Activated T-cell treated with anti-CD3 and anti-CD28 coated beads, Interleukin-2, amount 50 U/mL, for 4 hours (primary cell): ENCODE measurements at regions not wholly inside any gene's neighbourhood (a gene's known extent, or its start where the extent isn't known, plus 50 kb on each side); places are given as distances from the start of the nearest gene placed in this dataset.
A peak's percentile ranks its signal among the peaks of the same experiment; 100 is the strongest.

Experiments
- ATAC-seq, 2 donors: fragments of 200-7000 bp; cut with Tn5 transposase; one replicate each; pipeline ENCODE4 v1.10.0; 2021
- DNase-seq: peaks from one replicate; pipeline ENCODE4 v3.0.0-alpha.2; 2020
- H3K27me3 Mint-ChIP-seq: one replicate; pipeline ENCODE4 v1.8.0; 2021; ENCODE audit warnings: low read depth, mixed read lengths
- H3K36me3 Mint-ChIP-seq: one replicate; pipeline ENCODE4 v1.8.0; 2022; ENCODE audit warnings: mixed read lengths; ENCODE audit not compliant: insufficient read depth
- H3K4me1 Mint-ChIP-seq: one replicate; pipeline ENCODE4 v1.8.0; 2021; ENCODE audit warnings: low read depth, mixed read lengths
- H3K4me3 Mint-ChIP-seq: one replicate; pipeline ENCODE4 v1.8.0; 2021; ENCODE audit warnings: mild to moderate bottlenecking, moderate library complexity, mixed read lengths
- H3K9me3 Mint-ChIP-seq: one replicate; pipeline ENCODE4 v1.8.0; 2021; ENCODE audit warnings: mixed read lengths

DNA sequence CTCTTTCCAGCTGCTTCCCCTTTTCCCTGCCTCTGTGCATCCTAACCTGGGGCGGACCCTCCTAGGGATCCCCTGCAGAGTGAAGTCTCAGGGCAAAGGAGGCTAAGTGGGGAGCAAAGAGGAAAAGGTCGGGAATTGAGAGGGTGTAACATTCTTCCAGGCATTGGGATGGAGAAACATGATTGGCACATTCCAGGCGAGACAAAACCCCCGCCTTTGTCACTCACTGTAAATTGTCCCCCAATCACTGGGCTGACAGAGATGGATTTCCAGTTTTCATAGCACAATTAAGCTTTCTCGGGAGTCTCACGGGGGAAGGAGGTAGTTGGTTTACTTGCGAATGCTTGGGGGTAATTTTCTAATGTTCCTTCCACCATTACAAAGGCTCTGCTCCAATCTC, 74.9 kb downstream of the MIAT start:
- ATAC-seq (no peak), DNase-seq (no peak)
- no peak overlapping the region for H3K4me3 Mint-ChIP-seq
- H3K36me3 Mint-ChIP-seq, result peaks cover 50% of the 10 kb centered on the region
- no peaks in the 10 kb centered on the region for H3K27me3 Mint-ChIP-seq
- H3K4me1 Mint-ChIP-seq, result no peaks in the 10 kb centered on the region
- no peaks in the 10 kb centered on the region for H3K9me3 Mint-ChIP-seq

DNA sequence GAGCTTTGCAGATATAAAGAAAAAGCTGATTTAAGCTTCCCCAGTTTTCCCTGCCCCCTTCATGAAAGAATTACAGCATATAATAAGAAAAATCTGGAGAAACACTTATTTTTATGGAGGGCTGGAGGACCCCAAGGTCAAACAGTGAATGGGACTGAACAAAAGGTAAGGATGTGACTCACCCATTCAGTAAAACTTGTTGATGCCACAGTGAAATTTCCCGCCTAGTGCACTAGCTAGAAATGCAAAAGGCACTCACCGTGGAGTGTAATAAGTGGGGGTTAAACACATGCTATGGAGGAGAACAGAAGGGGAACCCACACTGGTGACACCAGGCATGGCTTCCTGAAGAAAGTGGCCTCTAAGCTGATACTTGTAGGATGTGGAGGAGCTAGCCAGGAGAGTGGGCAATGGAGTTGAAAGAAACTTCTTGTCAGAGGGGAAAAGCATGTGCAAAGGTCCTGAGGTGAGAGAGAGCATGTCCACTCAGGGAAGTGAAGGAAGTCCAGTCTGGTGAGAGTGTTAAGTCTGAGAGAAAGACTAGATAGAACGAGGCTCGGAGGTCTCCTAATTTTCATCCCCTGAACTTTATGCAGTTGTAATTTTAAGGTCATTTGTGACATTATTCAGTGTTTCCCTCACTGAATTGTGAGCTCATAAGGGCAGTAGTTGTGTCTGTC, 77.1 kb downstream of the MIAT start:
- H3K4me3 Mint-ChIP-seq, result no peak overlapping the region
- no peaks in the 10 kb centered on the region for H3K9me3 Mint-ChIP-seq
- ATAC-seq (no peak), DNase-seq (no peak)
- H3K27me3 Mint-ChIP-seq, result no peaks in the 10 kb centered on the region
- peaks cover 41% of the 10 kb centered on the region for H3K36me3 Mint-ChIP-seq
- no peaks in the 10 kb centered on the region for H3K4me1 Mint-ChIP-seq

DNA sequence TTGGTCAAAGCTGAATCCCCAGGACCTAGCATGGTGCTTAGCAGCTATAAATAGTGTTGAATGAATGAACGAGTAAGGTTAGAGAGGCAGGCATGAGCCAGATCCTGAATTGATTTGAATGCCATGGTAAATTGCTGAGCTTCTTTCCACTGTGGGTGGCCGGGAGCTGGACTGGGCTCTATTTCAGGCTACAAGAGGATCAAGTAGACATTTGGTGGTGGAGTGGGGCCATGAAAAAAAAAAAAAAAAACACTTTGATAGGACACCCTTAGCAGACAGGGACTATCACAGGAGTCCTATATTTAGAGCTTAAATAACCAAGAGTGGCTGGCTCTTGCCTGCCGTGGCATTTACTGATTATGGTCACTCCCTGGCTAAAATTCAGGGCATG, 77.6 kb downstream of the MIAT start:
- Mint-ChIP-seq H3K4me1 (no peaks in the 10 kb centered on the region), H3K27me3 (no peaks in the 10 kb centered on the region), H3K36me3 (peaks cover 39% of the 10 kb centered on the region), H3K4me3 (no peak overlapping the region), H3K9me3 (no peaks in the 10 kb centered on the region)
- DNase-seq (no peak), ATAC-seq (no peak)

DNA sequence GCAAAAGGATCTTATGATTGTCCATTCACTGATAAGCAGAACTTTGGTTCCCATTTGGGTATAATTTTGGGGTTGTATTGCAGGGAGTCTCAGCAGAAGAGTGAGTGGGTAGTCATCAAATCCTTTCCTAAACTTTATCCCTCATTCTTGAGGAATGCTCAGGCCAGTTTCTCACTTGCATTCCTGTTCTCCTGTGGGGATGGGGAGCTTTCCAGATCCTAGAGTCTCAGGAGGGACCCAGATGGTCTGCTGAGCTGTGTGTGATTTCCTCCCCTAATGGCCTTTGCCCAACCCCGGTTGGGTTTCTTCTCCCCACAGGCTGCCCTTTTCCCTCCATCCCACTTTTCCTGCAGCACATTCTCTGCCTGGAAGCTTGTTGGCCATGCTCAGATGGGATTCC, 79.9 kb downstream of the MIAT start:
- Mint-ChIP-seq H3K4me1 (no peaks in the 10 kb centered on the region), H3K36me3 (peaks cover 43% of the 10 kb centered on the region), H3K27me3 (no peaks in the 10 kb centered on the region), H3K4me3 (no peak overlapping the region), H3K9me3 (no peaks in the 10 kb centered on the region)
- ATAC-seq (no peak), DNase-seq (no peak)

DNA sequence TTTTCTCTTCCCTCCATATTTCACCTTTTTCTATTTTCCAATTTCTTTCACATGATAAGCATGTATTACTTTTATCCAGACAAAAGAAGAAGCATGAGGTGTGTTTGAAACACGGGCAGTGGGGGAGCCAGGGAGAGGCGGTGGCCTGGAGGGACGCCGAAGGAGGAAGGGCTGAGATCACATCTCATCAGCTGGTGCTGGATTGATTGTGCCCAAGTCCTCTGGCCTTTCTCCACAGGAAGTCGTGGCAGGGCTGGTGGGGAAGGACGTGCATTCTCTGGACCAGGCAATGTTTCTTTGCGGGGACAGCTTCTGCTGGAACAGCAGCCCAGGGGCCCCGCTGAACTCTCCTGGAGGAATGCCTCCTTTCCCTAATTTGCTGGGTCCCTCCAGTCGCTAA, 82.9 kb downstream of the MIAT start:
- Mint-ChIP-seq H3K4me1 (no peaks in the 10 kb centered on the region), H3K27me3 (no peaks in the 10 kb centered on the region), H3K4me3 (no peak overlapping the region), H3K9me3 (no peaks in the 10 kb centered on the region), H3K36me3 (peaks cover 30% of the 10 kb centered on the region)
- ATAC-seq (no peak), DNase-seq (no peak)

DNA sequence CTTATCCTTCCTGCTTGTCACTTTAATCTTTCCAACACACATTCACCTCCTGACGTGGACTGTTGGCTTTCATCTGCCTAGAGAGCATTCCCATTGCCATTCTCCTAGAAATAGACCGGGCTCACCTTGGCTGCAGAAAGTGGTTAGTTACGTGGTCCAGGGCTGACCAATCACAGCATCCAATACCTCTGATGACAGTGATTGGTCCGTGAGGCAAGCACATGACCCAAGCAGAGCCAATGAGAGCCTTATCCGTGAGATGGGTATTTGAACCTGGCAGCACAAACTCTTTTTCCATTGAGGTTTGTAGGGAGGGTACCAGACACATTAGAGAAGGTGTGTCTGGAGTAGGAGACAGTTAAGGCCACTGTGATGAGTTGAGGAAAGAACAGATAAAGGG, 85.8 kb downstream of the MIAT start:
- H3K9me3 Mint-ChIP-seq, result no peaks in the 10 kb centered on the region
- peaks cover 29% of the 10 kb centered on the region for H3K36me3 Mint-ChIP-seq

DNA sequence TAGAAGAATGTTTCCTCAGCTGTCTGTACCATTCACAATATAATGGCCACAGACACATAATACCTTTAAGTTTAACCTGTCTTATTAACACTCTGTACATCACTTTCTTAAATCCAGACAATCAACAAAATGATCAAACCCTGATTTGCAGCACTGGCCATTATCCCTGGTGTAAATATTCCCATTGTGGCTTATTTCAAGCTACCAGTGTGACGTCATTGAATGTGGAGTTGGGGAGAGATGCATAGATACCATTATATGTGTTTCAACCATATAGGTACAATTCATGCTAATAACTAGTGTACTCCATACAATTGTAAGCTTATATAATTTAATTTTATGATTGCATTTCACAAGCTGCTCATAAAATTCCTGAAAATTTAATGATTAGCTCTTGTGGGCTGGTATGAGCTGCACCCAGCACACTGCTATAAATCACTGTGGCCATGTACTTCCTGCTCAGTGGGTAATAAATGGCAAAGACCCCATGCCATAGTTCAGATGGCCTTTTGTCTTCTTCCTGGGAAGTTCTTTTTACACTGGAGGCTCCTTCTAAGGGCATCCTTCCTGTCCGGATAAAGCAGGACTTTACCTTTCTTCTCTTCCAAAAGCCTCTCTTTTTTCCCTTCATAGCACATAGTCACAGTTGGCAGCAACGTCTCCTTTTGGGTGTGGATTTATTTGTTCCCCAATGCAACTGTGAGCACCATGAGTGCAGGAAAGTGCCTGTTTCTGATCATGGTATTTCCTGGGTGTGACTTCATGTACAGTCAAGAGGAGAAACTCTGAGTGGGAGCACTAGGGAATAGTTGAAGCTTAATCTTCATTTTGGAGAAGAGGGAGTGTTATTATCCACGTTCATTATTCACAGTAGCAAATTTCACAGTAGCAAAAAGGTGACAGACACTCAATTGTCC, 87.8 kb downstream of the MIAT start:
- DNase-seq, result no peak
- ATAC-seq, result no peak
- no peaks in the 10 kb centered on the region for H3K4me1 Mint-ChIP-seq
- no peak overlapping the region for H3K4me3 Mint-ChIP-seq
- H3K36me3 Mint-ChIP-seq, result peaks cover 26% of the 10 kb centered on the region
- H3K27me3 Mint-ChIP-seq, result no peaks in the 10 kb centered on the region
- no peaks in the 10 kb centered on the region for H3K9me3 Mint-ChIP-seq

More for the DNA sequence above, 85.8 kb downstream of the MIAT start:
- DNase-seq (no peak), ATAC-seq (no peak)
- H3K4me3 Mint-ChIP-seq, result no peak overlapping the region
- H3K4me1 Mint-ChIP-seq, result no peaks in the 10 kb centered on the region
- H3K27me3 Mint-ChIP-seq, result no peaks in the 10 kb centered on the region

DNA sequence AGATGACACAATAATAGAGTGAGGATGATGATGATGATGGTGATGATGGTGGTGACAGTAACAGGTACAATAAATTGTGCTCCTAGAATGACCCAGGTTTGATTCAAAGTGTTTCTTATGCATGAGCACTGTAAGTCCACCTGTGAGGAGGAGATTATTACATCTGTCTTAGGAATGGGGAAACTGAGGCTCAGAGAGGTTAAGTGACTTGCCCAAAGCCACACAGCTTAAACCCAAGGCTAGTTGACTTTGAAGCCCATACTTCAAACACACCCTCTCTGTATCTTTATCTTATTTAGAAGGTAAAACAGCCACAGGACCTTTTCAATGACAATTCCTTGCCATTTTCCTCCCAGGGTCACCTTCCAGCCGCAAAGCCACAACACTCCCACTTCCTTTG, 88.9 kb downstream of the MIAT start:
- H3K4me1 Mint-ChIP-seq, result no peaks in the 10 kb centered on the region
- no peak overlapping the region for H3K4me3 Mint-ChIP-seq
- H3K27me3 Mint-ChIP-seq, result no peaks in the 10 kb centered on the region
- DNase-seq (no peak), ATAC-seq (no peak)
- no peaks in the 10 kb centered on the region for H3K9me3 Mint-ChIP-seq
- peaks cover 27% of the 10 kb centered on the region for H3K36me3 Mint-ChIP-seq

DNA sequence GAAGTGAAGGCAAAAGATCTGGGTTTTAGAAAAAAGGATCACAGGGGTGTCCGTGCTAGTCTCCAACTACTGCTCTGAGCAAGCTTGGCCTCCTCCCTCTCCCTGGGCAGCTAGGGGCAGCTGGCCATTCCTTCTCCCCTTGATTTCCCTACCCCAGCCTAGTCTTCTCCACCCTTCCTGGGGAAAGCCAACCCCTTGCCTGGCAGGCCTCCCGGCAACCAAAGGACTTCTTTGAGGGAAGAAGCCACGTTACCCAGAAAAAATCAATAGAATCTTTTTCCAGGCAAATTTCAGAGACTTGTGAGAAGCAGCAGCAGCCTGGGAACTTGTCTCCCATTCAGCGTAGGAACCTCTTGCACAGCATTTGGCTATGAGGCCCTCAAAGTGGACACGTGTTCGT, 91.5 kb downstream of the MIAT start:
- H3K36me3 Mint-ChIP-seq, result peaks cover 14% of the 10 kb centered on the region

DNA sequence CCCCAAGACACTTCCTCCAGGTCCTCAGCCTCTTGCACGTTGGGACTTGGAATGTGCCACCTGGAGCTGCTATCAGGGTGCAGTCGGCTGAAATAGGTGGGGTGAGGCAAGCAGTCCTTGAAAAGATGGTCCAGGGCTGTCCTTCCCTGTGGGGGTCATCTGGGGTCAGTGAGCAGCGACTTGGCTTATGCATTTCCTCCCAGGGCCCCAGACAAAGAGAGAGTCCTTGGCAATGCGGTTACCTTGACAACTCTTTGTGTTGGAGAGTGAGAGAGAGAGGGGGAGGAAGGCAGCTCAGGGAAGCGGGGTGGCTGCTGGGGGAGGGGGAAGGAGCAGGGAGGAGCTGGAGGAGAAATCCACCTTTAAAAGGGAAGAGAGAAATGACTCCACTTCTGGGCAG, 93.8 kb downstream of the MIAT start:
- no peaks in the 10 kb centered on the region for H3K9me3 Mint-ChIP-seq
- no peak for ATAC-seq
- peaks cover 10% of the 10 kb centered on the region for H3K36me3 Mint-ChIP-seq
- no peaks in the 10 kb centered on the region for H3K4me1 Mint-ChIP-seq
- H3K27me3 Mint-ChIP-seq, result no peaks in the 10 kb centered on the region
- DNase-seq, result no peak
- H3K4me3 Mint-ChIP-seq, result no peak overlapping the region

More for the DNA sequence above, 91.5 kb downstream of the MIAT start:
- no peak for DNase-seq
- Mint-ChIP-seq H3K4me3 (no peak overlapping the region), H3K9me3 (no peaks in the 10 kb centered on the region), H3K27me3 (no peaks in the 10 kb centered on the region), H3K4me1 (no peaks in the 10 kb centered on the region)
- no peak for ATAC-seq

DNA sequence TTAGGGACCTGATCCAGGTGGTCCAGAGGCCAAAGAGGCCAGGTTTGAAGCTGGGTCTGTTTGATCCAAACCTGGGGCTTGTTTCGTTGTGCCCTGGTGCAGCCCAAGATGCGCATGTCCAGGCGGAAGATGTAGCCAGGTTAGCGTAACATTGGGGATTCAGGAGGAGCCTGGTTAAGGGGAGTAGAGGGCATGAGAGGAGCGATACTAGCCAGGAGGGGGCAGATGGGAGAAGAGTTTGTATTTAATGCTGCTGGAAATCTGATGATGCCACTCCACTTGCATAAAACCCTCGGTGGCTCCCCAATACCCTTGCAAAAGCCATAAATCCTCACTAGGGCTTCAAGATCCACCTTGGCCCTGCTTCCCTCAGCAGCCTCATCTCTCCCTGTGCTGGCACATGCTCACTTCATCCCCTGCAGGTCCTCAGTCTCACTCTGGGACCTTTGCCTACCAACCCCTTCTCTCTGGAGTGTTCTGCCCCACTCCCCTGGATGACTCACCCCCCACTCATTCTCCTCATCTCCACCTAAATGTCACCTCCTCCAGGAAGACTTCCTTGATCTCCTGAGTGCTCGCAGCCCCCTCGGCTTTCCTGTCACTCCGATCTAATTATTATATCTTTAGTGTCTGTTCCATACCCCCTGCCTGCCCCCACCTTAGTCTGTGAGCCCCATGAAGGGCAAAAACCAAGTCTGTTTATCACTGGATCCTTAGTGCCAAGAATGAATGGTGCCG, 95.9 kb downstream of the MIAT start:
- ATAC-seq (no peak), DNase-seq (no peak)
- Mint-ChIP-seq H3K36me3 (peaks cover 10% of the 10 kb centered on the region), H3K4me1 (peaks cover 3% of the 10 kb centered on the region), H3K9me3 (peaks cover 6% of the 10 kb centered on the region), H3K4me3 (no peak overlapping the region), H3K27me3 (no peaks in the 10 kb centered on the region)

DNA sequence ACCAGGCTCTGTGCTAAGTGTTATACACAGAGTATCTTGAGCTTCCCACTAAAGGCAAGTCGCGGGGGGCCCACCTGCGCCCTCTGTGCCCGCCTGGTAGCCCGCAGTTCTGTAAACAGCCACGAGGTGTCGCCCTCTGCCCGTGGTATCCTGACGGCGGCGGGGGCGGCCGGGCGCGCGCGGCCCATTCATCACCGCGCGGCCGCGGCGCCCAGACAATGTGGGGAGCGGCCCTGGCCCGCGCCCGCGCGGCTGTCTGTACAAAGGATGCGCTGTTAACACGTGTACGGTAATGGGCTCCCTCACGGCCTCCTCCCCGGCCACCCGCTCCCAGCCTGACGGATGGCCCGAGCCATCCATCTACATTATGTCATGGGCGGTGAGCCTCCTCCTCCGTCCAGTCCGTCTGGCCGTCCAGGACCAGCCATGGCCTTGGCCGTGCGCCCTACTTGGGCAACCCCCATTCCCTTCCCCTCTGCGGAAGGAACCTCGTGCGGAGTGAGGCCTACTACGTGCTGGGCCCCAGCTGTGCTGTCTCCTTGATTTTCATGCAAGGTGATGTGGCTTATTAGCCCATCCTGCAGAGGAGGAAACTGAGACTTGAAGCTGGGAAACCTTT, 99.4 kb downstream of the MIAT start:
- H3K36me3 Mint-ChIP-seq, result peaks cover 6% of the 10 kb centered on the region
- H3K4me3 Mint-ChIP-seq, result no peak overlapping the region
- peaks cover 6% of the 10 kb centered on the region for H3K9me3 Mint-ChIP-seq
- peaks cover 3% of the 10 kb centered on the region for H3K4me1 Mint-ChIP-seq
- ATAC-seq, result peak; percentile 35 to 58
- peak; percentile 21 for DNase-seq
- H3K27me3 Mint-ChIP-seq, result no peaks in the 10 kb centered on the region

DNA sequence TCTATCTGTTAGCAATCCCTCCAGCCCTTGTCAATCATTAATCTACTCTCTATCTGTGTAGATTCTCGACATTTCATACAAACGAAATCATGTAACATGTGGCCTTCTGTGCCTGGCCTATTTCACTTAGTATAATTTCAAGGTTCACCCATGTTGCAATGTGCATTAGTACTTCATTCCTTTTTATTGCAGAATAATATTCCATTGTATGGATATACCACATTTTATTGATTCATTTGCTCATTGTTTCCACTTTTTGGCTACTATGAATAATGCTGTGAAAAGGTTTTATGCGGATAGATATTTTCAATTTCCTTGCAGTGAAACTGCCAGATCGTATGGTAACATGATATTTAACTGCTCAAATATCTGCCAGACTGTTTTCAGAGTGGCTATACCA, 100.1 kb downstream of the MIAT start:
- H3K4me3 Mint-ChIP-seq, result no peak overlapping the region
- DNase-seq, result no peak
- ATAC-seq, result no peak
- peaks cover 7% of the 10 kb centered on the region for H3K36me3 Mint-ChIP-seq
- peaks cover 6% of the 10 kb centered on the region for H3K9me3 Mint-ChIP-seq
- H3K27me3 Mint-ChIP-seq, result no peaks in the 10 kb centered on the region
- H3K4me1 Mint-ChIP-seq, result peaks cover 3% of the 10 kb centered on the region
